ENCODE measurements at regions not wholly inside any gene's neighbourhood (a gene's known extent, or its start where the extent isn't known, plus 50 kb on each side); places are given as distances from the start of the nearest gene placed in this dataset.

DNA sequence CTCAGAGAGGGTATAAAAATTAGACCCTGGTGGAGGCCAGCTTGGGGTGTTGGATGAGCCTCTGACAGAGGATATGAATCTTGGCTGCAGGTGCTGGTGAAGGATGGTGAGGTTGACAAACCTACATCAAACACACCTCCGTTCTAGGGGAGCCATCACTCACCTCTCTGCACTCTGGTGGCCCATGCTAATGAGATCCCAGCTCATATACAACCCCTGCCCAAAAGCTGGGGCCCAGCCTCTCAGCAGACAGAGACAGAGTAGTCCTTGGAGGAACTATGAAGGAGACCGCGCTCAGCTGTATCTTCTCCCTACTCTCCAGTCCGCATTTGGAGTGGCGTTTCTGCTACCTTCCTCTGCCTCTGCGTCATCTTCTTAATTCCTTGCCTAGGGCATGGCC, 83.1 kb upstream of the SORCS3 start:
- intact Hi-C loops (cut with micrococcal nuclease; ENCODE audit: unreplicated experiment), result no loop called here
- Mint-ChIP-seq H3K27me3 (ENCODE audit: insufficient read depth, unreplicated experiment) (peaks cover 15% of the 10 kb centered on the region), H3K4me1 (ENCODE audit: low read depth, unreplicated experiment) (no peaks in the 10 kb centered on the region), H3K9me3 (ENCODE audit: unreplicated experiment) (no peaks in the 10 kb centered on the region), H3K36me3 (ENCODE audit: insufficient read depth, unreplicated experiment) (no peaks in the 10 kb centered on the region), H3K27ac (ENCODE audit: unreplicated experiment) (no peak overlapping the region), H3K4me3 (ENCODE audit: unreplicated experiment) (no peak overlapping the region)
- POLR2A ChIA-PET, result no interaction called here
- H3K36me3 ChIP-seq (ENCODE audit: control insufficient read depth, insufficient read depth, low read length), result no peaks in the 10 kb centered on the region
- no peaks in the 10 kb centered on the region for H3K4me1 ChIP-seq
- H3K4me3 ChIP-seq (ENCODE audit: low read depth, low read length), result no peak overlapping the region
- no peaks in the 10 kb centered on the region for H3K27me3 ChIP-seq (replicated peaks; ENCODE audit: control insufficient read depth, insufficient read depth, low read length)
- no peaks in the 10 kb centered on the region for H3K9me3 ChIP-seq
- BruUV-seq (replicated peaks), result no TSS peak
- CTCF ChIA-PET, result no interaction called here
- TF ChIP-seq, protein P1, sequence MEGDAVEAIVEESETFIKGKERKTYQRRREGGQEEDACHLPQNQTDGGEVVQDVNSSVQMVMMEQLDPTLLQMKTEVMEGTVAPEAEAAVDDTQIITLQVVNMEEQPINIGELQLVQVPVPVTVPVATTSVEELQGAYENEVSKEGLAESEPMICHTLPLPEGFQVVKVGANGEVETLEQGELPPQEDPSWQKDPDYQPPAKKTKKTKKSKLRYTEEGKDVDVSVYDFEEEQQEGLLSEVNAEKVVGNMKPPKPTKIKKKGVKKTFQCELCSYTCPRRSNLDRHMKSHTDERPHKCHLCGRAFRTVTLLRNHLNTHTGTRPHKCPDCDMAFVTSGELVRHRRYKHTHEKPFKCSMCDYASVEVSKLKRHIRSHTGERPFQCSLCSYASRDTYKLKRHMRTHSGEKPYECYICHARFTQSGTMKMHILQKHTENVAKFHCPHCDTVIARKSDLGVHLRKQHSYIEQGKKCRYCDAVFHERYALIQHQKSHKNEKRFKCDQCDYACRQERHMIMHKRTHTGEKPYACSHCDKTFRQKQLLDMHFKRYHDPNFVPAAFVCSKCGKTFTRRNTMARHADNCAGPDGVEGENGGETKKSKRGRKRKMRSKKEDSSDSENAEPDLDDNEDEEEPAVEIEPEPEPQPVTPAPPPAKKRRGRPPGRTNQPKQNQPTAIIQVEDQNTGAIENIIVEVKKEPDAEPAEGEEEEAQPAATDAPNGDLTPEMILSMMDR (IDR thresholded peaks at IDR 0.05; ENCODE audit: insufficient read depth in 1 of 2, low read depth in 1 of 2, low read length in 1 of 2, severe bottlenecking in 1 of 2, unreplicated experiment in 1 of 2), result no peak
- DNase-seq, result no peak

DNA sequence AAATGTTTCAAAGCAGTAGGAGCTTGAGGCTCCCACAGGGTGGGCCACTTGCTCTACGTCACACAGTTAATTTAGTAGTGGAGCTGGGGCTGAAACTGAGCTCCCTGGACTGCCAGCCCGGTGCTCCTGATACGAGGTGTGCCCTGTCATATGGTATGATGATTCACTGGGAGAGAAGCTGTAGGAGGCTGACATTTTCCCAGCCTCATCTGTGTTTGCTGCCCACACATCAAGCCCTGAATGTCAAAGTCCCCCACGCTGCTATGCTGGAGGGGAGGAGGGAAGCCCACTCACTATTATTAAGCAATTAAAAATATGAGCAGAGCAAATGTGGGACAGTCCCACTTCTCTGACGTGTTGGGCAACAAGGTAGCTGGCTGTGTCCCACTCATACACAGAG, 81.2 kb upstream of the SORCS3 start:
- no TSS peak for BruUV-seq (replicated peaks)
- Histone ChIP-seq H3K36me3 (ENCODE audit: control insufficient read depth, insufficient read depth, low read length) (no peaks in the 10 kb centered on the region), H3K9me3 (no peaks in the 10 kb centered on the region), H3K4me1 (no peaks in the 10 kb centered on the region; the same call in 1 of the 2 replicates), H3K4me3 (ENCODE audit: low read depth, low read length) (no peak overlapping the region), H3K27me3 (replicated peaks; ENCODE audit: control insufficient read depth, insufficient read depth, low read length) (no peaks in the 10 kb centered on the region)
- Mint-ChIP-seq H3K4me3 (ENCODE audit: unreplicated experiment) (no peak overlapping the region), H3K4me1 (ENCODE audit: low read depth, unreplicated experiment) (peaks cover 7% of the 10 kb centered on the region), H3K27me3 (ENCODE audit: insufficient read depth, unreplicated experiment) (peaks cover 8% of the 10 kb centered on the region), H3K9me3 (ENCODE audit: unreplicated experiment) (no peaks in the 10 kb centered on the region), H3K36me3 (ENCODE audit: insufficient read depth, unreplicated experiment) (no peaks in the 10 kb centered on the region), H3K27ac (ENCODE audit: unreplicated experiment) (no peak overlapping the region)
- no peak for DNase-seq
- intact Hi-C loops (cut with micrococcal nuclease; ENCODE audit: unreplicated experiment), result no loop called here
- TF ChIP-seq, protein P1 (IDR thresholded peaks at IDR 0.05; ENCODE audit: insufficient read depth in 1 of 2, low read depth in 1 of 2, low read length in 1 of 2, severe bottlenecking in 1 of 2, unreplicated experiment in 1 of 2), result no peak
- ChIA-PET CTCF (no interaction called here), POLR2A (no interaction called here)

DNA sequence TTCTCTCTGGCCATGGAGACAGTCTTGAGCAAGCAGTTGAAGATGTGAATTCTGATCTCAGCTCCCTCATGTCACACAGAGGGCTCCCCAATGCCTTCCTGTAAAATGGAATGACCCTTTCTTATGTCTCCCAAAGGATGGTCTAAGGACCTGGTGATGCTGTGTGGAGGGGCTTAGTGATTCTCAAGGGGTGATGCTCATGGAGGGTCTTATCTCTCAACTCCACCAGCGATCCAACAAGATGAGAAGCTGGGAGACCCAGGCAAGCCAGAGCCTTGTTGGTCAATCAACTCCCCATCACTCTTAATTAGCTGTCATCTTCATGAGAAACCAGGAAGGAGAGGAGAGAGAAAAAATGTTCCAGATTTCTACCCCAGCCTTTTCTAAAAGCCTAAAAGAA, 78.0 kb upstream of the SORCS3 start:
- ChIA-PET CTCF (no interaction called here), POLR2A (no interaction called here)
- no peak overlapping the region for H3K4me3 Mint-ChIP-seq (ENCODE audit: unreplicated experiment)
- DNase-seq, result no peak
- intact Hi-C loops (cut with micrococcal nuclease; ENCODE audit: unreplicated experiment), result no loop called here
- no peak overlapping the region for H3K27ac Mint-ChIP-seq (ENCODE audit: unreplicated experiment)
- no peaks in the 10 kb centered on the region for H3K36me3 Mint-ChIP-seq (ENCODE audit: insufficient read depth, unreplicated experiment)
- no TSS peak for BruUV-seq (replicated peaks)
- no peaks in the 10 kb centered on the region for H3K9me3 Mint-ChIP-seq (ENCODE audit: unreplicated experiment)
- TF ChIP-seq, protein P1 (IDR thresholded peaks at IDR 0.05; ENCODE audit: insufficient read depth in 1 of 2, low read depth in 1 of 2, low read length in 1 of 2, severe bottlenecking in 1 of 2, unreplicated experiment in 1 of 2), result no peak
- Histone ChIP-seq H3K27me3 (replicated peaks; ENCODE audit: control insufficient read depth, insufficient read depth, low read length) (no peaks in the 10 kb centered on the region), H3K9me3 (no peaks in the 10 kb centered on the region), H3K36me3 (ENCODE audit: control insufficient read depth, insufficient read depth, low read length) (no peaks in the 10 kb centered on the region), H3K4me1 (no peaks in the 10 kb centered on the region; the same call in 1 of the 2 replicates), H3K4me3 (ENCODE audit: low read depth, low read length) (no peak overlapping the region)
- H3K4me1 Mint-ChIP-seq (ENCODE audit: low read depth, unreplicated experiment), result peaks cover 7% of the 10 kb centered on the region
- peaks cover 5% of the 10 kb centered on the region for H3K27me3 Mint-ChIP-seq (ENCODE audit: insufficient read depth, unreplicated experiment)
